Stomach (tissue), 8 donors: ENCODE measurements at regions not wholly inside any gene's neighbourhood (a gene's known extent, or its start where the extent isn't known, plus 50 kb on each side); places are given as distances from the start of the nearest gene placed in this dataset.

Source experiments
- DNase-seq, 2 donors: peaks; one replicate each; pipeline versions ENCODE4 v3.0.0 to v3.0.0-alpha.2; 2013 to 2019
- H3K27ac ChIP-seq, 5 donors: fragments of 200-600 bp in 4 of 5; sonication (generic) in 4 of 5; one replicate each; pipeline ENCODE4 v1.5.1; 2013 to 2019; ENCODE audit warnings: mild to moderate bottlenecking in 1 of 5, moderate library complexity in 1 of 5
- H3K27me3 ChIP-seq, 3 donors: fragments of 200-600 bp; sonication (generic); one replicate each; pipeline ENCODE4 v1.5.1; 2017 to 2019; ENCODE audit warnings: mixed run types in 1 of 3
- H3K36me3 ChIP-seq, 4 donors: fragments of 200-600 bp; sonication (generic); 1 replicate in 3 of 4; 2 replicates in 1 of 4; pipeline ENCODE4 v1.5.1; 2016 to 2019
- H3K4me1 ChIP-seq, 4 donors: fragments of 200-600 bp; sonication (generic); one replicate each; pipeline ENCODE4 v1.5.1; 2016 to 2019
- H3K4me3 ChIP-seq, 4 donors: fragments of 200-600 bp; sonication (generic) in 3 of 4; one replicate each; pipeline ENCODE4 v1.5.1; 2016 to 2019; ENCODE audit warnings: mild to moderate bottlenecking in 1 of 4
- H3K9me3 ChIP-seq, 4 donors: fragments of 200-600 bp; sonication (generic); one replicate each; pipeline ENCODE4 v1.5.1; 2016 to 2019
- EP300 ChIP-seq: sonication (generic); formaldehyde crosslinking; IDR thresholded peaks from one replicate; pipeline ENCODE4 v1.6.1; 2017; ENCODE audit warnings: antibody characterized with exemption
- POLR2A ChIP-seq, 4 donors: fragments of 450-650 bp; IDR thresholded peaks; one replicate each; pipeline ENCODE4 v1.6.1; 2016; ENCODE audit warnings: antibody characterized with exemption in 4 of 4, control low read depth in 2 of 4, mild to moderate bottlenecking in 1 of 4, moderate library complexity in 1 of 4
- POLR2AphosphoS5 ChIP-seq, 3 donors: sonication (generic); formaldehyde crosslinking; IDR thresholded peaks; one replicate each; pipeline ENCODE4 v1.6.1; 2016; ENCODE audit warnings: antibody characterized with exemption in 3 of 3
- WGBS, 5 donors: extraction: QIAGEN DNeasy Blood & Tissue Kit in 3 of 5; methylation state at CpG; one replicate each; pipeline versions ENCODE4 v1.1.5 to v1.1.7; 2013 to 2018; 5-methylcytosine and 5-hydroxymethylcytosine counted together
- intact Hi-C: fragments of 100-400 bp; cut with DNase I; formaldehyde crosslinking; loops from one replicate; pipeline ENCODE4 v1.15.1; 2023; ENCODE audit warnings: low total_unique reads
- TF ChIP-seq, protein P1 (sequence below), 7 experiments: fragments of 450-650 bp in 4 of 7; fragments of 200-600 bp in 3 of 7; sonication (generic) in 3 of 7; IDR thresholded peaks; one replicate each; pipeline ENCODE4 v1.5.1; 2016 to 2019; ENCODE audit warnings: antibody characterized with exemption in 7 of 7, control low read depth in 2 of 7, mild to moderate bottlenecking in 1 of 7
- donor health status: healthy with polysubstance abuse.
- donor health status: Bipolar disorder and iron deficiency.
- donor health status: healthy.

DNA sequence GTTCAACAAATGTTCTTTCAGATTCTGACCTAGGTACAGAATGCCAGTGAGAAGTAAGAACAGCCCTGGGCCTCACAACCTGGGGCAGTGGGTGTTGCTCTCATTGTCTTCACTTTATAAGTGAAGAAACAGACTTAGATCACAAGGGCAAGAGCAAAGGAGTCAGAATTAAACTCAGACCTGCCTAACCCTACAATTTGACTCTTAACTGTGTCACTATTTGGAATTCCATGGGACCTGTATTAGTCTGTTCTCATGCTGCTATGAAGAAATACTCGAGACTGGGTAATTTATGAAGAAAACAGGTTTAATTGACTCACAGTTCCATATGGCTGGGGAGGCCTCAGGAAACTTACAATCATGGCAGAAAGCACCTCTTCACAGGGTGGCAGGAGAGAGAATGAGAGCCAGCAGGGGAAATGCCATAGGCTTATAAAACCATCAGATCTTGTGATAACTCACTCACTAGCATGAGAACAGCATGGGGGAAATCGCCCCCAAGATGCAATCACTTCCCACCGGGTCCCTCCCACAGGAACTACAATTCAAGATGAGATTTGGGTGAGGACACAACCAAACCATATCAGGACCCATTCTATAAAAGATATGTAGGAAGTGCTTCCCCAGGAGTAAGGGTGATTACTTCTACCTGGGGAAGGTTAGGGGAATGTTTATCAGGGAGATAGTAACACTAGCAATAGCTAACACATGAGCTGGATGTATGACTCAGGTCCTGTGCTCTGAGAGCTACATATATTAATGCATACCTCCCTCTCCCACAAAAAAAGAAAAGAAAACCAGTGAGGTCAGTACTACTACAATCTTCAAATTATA, 270.1 kb downstream of the SOX9 start:
- intact Hi-C loops = no loop called here
- no peak for TF ChIP-seq EP300

DNA sequence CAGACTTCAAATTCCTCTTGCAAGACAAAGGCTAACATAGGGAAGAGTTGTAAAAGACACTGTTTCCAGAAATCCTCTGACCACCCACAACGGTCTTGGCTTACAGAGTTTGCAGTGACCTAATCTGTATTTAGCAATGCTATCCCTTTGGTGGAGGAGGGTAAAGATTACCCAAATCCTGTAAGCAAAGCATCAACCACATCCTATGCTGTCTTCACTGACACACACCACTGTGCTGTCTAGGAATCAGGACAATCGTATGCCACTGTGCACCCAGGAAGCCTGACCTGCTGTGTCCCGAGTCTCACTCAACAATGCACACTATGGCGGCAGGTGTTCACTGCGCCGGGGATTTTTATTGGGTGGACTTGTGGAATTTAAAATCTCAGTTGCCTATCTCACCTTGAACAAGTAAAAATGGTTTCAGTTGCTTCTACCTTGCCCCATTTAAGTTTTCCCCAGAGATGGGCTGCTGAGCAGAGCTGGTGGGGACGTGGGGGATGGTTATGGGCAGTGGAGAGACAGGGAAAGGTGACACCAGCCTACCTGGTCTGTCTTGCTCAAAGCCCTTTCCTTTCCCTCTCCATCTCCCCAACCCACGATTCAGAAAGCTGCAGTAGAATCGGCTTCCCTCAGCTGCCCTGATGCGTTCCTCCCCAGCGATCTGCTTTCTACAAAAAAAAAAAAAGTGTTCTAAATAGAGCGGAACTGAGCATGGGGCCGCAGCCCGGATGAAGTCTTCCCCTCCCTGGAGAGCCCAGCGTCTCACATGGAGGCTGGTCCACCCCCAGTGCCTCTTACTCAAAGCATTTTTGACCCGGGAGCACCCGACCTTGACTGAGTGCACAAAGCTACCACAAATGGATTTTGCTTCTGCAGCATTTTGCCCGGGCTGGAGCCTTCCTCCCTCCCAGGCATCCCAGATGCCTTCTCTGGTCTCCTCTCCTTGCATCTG, 271.5 kb downstream of the SOX9 start:
- TF ChIP-seq EP300 (no peak), POLR2AphosphoS5 (IDR thresholded peaks at IDR 0.05) (peak in 2 of 3 donors; percentile 24 to 32)
- Histone ChIP-seq H3K4me1 (peaks cover 16 to 43% (median 35%) of the 10 kb centered on the region in 4 donors), H3K36me3 (no peaks in the 10 kb centered on the region), H3K9me3 (no peaks in the 10 kb centered on the region), H3K27me3 (no peaks in the 10 kb centered on the region), H3K27ac (no peak overlapping the region), H3K4me3 (no peak overlapping the region)
- intact Hi-C loops = no loop called here
- WGBS, 5 donors = 83 to 91% (median 87%) methylated on average over 18 of the region's 18 CpGs
- no peak for DNase-seq

More for the DNA sequence above, 270.1 kb downstream of the SOX9 start:
- H3K27me3 ChIP-seq = no peaks in the 10 kb centered on the region
- H3K4me3 ChIP-seq = no peak overlapping the region
- H3K9me3 ChIP-seq = no peaks in the 10 kb centered on the region
- no peak for DNase-seq
- peaks cover 16 to 57% (median 43%) of the 10 kb centered on the region in 4 donors for H3K4me1 ChIP-seq
- 66 to 83% (median 76%) methylated on average over 3 of the region's 3 CpGs for WGBS, 5 donors
- no peak overlapping the region for H3K27ac ChIP-seq
- no peaks in the 10 kb centered on the region for H3K36me3 ChIP-seq

DNA sequence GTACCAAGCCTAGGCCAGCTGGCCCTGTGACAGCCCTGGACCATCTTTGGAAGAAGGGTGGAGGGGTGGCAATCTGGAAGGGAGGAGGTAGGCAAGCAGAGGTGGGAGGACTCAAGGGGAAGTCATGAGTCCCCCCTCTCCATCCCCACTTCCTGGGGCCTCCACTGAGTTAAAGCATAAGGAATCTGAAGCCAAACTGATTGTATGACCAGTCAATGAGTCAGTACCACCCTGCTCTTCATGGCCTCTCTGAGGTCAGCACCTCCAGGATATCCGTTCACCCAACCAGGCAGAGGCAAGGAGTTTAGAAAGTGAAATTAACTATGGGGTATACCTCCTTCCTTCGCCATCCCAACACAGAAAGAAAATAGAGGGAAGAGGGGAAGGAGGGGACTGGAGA, 272.7 kb downstream of the SOX9 start:
- intact Hi-C loops = no loop called here
- Histone ChIP-seq H3K4me1 (peaks cover 16 to 41% (median 27%) of the 10 kb centered on the region in 4 donors), H3K27ac (peak overlapping the region in 1 of 5 donors; percentile 52), H3K36me3 (no peaks in the 10 kb centered on the region), H3K4me3 (no peak overlapping the region), H3K9me3 (no peaks in the 10 kb centered on the region), H3K27me3 (no peaks in the 10 kb centered on the region)
- TF ChIP-seq POLR2AphosphoS5 (IDR thresholded peaks at IDR 0.05) (no peak), EP300 (no peak), POLR2A (IDR thresholded peaks at IDR 0.05) (no peak)
- TF ChIP-seq, protein P1, sequence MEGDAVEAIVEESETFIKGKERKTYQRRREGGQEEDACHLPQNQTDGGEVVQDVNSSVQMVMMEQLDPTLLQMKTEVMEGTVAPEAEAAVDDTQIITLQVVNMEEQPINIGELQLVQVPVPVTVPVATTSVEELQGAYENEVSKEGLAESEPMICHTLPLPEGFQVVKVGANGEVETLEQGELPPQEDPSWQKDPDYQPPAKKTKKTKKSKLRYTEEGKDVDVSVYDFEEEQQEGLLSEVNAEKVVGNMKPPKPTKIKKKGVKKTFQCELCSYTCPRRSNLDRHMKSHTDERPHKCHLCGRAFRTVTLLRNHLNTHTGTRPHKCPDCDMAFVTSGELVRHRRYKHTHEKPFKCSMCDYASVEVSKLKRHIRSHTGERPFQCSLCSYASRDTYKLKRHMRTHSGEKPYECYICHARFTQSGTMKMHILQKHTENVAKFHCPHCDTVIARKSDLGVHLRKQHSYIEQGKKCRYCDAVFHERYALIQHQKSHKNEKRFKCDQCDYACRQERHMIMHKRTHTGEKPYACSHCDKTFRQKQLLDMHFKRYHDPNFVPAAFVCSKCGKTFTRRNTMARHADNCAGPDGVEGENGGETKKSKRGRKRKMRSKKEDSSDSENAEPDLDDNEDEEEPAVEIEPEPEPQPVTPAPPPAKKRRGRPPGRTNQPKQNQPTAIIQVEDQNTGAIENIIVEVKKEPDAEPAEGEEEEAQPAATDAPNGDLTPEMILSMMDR (IDR thresholded peaks at IDR 0.05) = no peak
- no peak for DNase-seq
- 69 to 75% (median 73%) methylated on average over 2 of the region's 2 CpGs for WGBS, 5 donors

DNA sequence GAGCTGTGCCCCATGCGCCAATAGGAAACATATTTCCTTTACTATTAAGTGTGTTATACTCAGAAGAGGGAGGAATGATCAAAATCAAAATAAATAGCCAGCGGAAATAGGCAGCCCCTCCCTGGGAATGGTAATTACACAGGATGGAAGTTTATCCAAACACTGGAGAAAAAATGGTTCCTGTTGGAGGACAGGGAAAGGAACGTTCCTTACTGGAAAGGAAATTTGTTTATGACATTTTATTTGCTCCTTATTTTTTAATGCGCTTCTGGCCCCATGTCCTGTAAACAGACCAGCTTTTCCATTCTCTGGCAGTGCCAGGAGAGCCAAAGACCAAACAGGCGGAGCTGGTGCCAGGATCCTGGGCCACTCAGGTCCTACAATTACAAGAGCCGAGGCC, 273.7 kb downstream of the SOX9 start:
- H3K27me3 ChIP-seq = no peaks in the 10 kb centered on the region
- H3K4me1 ChIP-seq = peaks cover 15 to 39% (median 26%) of the 10 kb centered on the region in 4 donors
- H3K9me3 ChIP-seq = no peaks in the 10 kb centered on the region
- H3K36me3 ChIP-seq = no peaks in the 10 kb centered on the region
- 25 to 50% (median 32%) methylated on average over 6 of the region's 6 CpGs for WGBS, 5 donors
- TF ChIP-seq, protein P1 (IDR thresholded peaks at IDR 0.05) = no peak
- TF ChIP-seq POLR2A (IDR thresholded peaks at IDR 0.05) = no peak
- H3K27ac ChIP-seq = peak overlapping the region in 4 of 5 donors; percentile 0 to 52 (median 44)
- no peak overlapping the region for H3K4me3 ChIP-seq
- no peak for DNase-seq
- intact Hi-C loops = no loop called here

DNA sequence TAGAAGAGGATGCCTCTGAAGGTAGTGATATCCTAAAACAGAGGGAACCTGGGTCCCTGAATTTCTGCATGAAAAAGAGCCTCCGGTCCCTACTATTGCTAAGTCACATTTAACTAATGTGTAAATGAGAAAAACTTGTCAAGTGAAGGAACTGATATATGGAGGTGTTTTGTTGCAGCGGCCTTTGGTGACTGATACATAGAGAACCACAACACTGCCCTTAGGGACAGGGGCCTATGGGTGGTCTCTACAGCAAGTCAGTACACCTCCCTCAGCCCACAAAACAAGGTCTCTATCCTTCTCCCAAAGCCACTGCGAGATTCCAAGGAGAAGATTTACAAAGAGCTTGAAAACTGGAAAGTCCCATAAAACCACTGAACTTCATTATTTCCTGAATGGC, 275.3 kb downstream of the SOX9 start:
- no peak overlapping the region for H3K4me3 ChIP-seq
- DNase-seq = no peak
- WGBS, 5 donors = 83 to 93% (median 90%) methylated on average over 3 of the region's 3 CpGs
- H3K36me3 ChIP-seq = no peaks in the 10 kb centered on the region
- intact Hi-C loops = no loop called here
- no peaks in the 10 kb centered on the region for H3K9me3 ChIP-seq
- TF ChIP-seq, protein P1 (IDR thresholded peaks at IDR 0.05) = no peak
- no peak for TF ChIP-seq POLR2AphosphoS5 (IDR thresholded peaks at IDR 0.05)
- no peak for TF ChIP-seq EP300
- no peak for TF ChIP-seq POLR2A (IDR thresholded peaks at IDR 0.05)
- H3K27me3 ChIP-seq = no peaks in the 10 kb centered on the region
- H3K4me1 ChIP-seq = peaks cover 15 to 46% (median 32%) of the 10 kb centered on the region in 4 donors
- H3K27ac ChIP-seq = no peak overlapping the region
